Erythroblast (primary cell): ENCODE measurements at regions not wholly inside any gene's neighbourhood (a gene's known extent, or its start where the extent isn't known, plus 50 kb on each side); places are given as distances from the start of the nearest gene placed in this dataset.
"Not testable (repeated sequence)": the region's sequence is repeated elsewhere in the genome, so short reads cannot be mapped to it uniquely, and the experiment has no call there.

Experiments
- GATA1 ChIP-seq: IDR thresholded peaks from 2 replicates; pipeline ENCODE4 v1.6.1; 2011; ENCODE audit warnings: low read depth, mild to moderate bottlenecking, control low read depth, low read length, moderate library complexity
- POLR2A ChIP-seq: IDR thresholded peaks from 2 replicates; pipeline ENCODE4 v1.6.1; 2011; ENCODE audit warnings: mild to moderate bottlenecking, low read length

GRCh38 chr12:33937669-33938068, 84.6 kb upstream of the ALG10 start:
- not testable (repeated sequence) for TF ChIP-seq POLR2A, GATA1
